GM20000 (cell line): ENCODE measurements at regions not wholly inside any gene's neighbourhood (a gene's known extent, or its start where the extent isn't known, plus 50 kb on each side); places are given as distances from the start of the nearest gene placed in this dataset.

Source experiments
- DNase-seq: peaks from one replicate; pipeline ENCODE4 v3.0.0; 2012; ENCODE audit warnings: low spot score
- TF ChIP-seq, protein P1 (sequence below): IDR thresholded peaks from 2 replicates; pipeline ENCODE4 v1.5.1; 2012; ENCODE audit warnings: mild to moderate bottlenecking, control low read depth; ENCODE audit errors: extremely low read depth, missing control alignments

- no peak for DNase-seq
- TF ChIP-seq, protein P1, sequence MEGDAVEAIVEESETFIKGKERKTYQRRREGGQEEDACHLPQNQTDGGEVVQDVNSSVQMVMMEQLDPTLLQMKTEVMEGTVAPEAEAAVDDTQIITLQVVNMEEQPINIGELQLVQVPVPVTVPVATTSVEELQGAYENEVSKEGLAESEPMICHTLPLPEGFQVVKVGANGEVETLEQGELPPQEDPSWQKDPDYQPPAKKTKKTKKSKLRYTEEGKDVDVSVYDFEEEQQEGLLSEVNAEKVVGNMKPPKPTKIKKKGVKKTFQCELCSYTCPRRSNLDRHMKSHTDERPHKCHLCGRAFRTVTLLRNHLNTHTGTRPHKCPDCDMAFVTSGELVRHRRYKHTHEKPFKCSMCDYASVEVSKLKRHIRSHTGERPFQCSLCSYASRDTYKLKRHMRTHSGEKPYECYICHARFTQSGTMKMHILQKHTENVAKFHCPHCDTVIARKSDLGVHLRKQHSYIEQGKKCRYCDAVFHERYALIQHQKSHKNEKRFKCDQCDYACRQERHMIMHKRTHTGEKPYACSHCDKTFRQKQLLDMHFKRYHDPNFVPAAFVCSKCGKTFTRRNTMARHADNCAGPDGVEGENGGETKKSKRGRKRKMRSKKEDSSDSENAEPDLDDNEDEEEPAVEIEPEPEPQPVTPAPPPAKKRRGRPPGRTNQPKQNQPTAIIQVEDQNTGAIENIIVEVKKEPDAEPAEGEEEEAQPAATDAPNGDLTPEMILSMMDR, result no peak
These were observed 94.5 kb upstream of the FN1 start for GRCh38 chr2:215530191-215530968.

GRCh38 chr2:215529271-215529670 lies 93.4 kb upstream of the FN1 start:
- no peak for DNase-seq
- TF ChIP-seq, protein P1, result no peak

DNA sequence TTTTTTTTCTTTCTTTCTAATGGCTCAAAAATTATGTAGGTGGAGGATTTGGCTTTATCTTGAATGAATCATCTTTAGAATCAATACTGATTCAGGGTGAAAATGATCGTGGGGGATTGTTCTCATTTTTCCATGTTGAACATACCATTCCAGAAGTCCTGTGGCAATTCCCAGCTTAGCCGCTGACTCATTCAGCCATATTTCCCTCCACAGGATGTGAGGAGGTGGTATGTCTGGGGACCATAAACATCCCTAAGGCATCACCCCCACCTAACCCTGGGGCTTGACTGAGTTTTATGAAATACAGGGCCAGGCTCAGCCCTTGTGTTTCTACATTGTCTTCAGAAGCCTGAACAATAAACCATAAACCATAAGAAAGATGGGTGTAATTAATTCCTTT lies 92.7 kb upstream of the FN1 start:
- TF ChIP-seq, protein P1, result no peak
- no peak for DNase-seq

DNA sequence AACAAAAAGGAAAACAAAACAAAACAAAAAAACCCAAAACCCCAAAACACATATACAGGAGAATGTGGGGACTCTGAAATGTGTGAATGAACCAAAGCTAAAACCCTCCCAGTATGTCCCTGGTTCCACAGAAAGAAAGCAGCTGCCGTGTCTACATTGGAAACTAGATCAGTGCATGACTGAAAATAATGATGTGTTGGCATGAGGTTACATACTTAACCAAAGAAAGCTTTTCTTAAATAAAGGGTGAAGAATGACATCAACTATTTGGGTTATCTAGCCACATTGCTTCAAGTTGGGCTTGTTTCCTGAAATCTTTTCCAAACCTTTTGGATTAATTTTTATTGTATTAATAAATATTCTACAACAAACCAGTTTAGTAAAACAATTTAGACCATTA lies 91.9 kb upstream of the FN1 start:
- TF ChIP-seq, protein P1, result no peak
- no peak for DNase-seq

DNA sequence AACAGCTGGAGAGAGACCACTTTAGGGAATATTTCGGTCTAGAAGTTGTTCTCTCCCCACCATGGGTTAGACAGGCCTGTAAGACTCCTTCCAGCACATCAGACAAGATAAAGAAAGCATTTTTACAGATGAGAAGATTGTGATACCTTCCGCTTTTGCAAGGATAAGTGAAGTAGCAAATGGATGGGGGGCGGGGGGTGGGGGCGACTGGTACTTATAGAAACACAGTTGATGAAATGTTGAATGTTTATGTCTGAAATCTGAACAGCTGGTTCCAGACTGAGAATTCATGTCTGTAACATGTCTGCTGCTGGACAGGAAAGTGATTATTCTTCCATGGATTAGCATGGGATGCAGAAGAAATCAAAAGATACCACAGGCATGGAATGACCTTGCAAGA lies 90.5 kb upstream of the FN1 start:
- TF ChIP-seq, protein P1, result no peak
- DNase-seq, result no peak

DNA sequence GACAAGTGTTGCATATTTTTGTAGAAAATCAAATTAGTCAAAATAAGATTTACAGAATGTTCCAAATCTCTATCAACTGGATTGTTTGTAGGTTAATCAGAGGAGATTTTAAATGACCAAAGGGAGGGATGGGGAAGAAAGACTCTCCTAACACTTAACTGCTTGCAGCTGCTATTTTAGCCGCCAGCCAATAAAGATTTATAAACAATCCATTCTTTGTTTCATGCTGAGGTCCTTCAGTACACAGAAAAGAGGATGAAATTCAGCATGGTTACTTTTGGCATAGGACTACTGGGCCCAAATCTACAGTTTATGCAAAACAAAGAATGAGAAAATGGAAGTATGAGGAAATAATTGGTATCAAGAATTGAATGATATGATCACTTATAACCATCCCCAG lies 86.4 kb upstream of the FN1 start:
- TF ChIP-seq, protein P1, result no peak
- DNase-seq, result no peak

GRCh38 chr2:215521031-215521430 lies 85.2 kb upstream of the FN1 start:
- TF ChIP-seq, protein P1, result no peak

More at GRCh38 chr2:215521031-215521430, 85.2 kb upstream of the FN1 start:
- DNase-seq, result no peak
